ENCODE measurements at regions not wholly inside any gene's neighbourhood (a gene's known extent, or its start where the extent isn't known, plus 50 kb on each side); places are given as distances from the start of the nearest gene placed in this dataset.

DNA sequence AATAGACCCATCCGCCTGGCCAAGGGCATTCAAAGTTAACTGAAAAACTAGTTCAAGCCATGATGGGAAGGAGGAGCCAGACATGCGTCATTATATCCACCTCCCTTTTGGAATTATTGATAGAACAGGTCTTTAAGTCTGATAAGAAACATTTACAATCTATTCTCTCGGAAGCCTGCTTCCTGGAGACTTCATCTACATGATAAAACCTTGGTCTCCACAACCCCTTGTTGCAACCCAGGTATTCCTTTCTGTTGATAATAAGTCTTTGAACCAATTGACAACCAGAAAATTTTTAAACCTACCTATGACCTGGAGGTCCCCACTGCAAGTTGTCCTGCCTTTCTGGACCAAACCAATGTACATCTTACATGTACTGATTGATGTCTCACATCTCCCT is 451.3 kb downstream of the NAF1 start:
- ChIA-PET CTCF (no interaction called here), POLR2A (no interaction called here)
- ATAC-seq, result no peak
- no peak overlapping the region for H3K27ac Mint-ChIP-seq
- no peaks in the 10 kb centered on the region for H3K4me1 Mint-ChIP-seq (ENCODE audit: low read depth)
- no peak for DNase-seq
- intact Hi-C loops (cut with micrococcal nuclease), result no loop called here
- H3K36me3 Mint-ChIP-seq (ENCODE audit: low read depth), result no peaks in the 10 kb centered on the region
- peaks cover 1% of the 10 kb centered on the region for H3K27me3 Mint-ChIP-seq
- peaks cover 2% of the 10 kb centered on the region for H3K9me3 Mint-ChIP-seq
- H3K4me3 Mint-ChIP-seq, result no peak overlapping the region
- TF ChIP-seq, protein P1, sequence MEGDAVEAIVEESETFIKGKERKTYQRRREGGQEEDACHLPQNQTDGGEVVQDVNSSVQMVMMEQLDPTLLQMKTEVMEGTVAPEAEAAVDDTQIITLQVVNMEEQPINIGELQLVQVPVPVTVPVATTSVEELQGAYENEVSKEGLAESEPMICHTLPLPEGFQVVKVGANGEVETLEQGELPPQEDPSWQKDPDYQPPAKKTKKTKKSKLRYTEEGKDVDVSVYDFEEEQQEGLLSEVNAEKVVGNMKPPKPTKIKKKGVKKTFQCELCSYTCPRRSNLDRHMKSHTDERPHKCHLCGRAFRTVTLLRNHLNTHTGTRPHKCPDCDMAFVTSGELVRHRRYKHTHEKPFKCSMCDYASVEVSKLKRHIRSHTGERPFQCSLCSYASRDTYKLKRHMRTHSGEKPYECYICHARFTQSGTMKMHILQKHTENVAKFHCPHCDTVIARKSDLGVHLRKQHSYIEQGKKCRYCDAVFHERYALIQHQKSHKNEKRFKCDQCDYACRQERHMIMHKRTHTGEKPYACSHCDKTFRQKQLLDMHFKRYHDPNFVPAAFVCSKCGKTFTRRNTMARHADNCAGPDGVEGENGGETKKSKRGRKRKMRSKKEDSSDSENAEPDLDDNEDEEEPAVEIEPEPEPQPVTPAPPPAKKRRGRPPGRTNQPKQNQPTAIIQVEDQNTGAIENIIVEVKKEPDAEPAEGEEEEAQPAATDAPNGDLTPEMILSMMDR (IDR thresholded peaks at IDR 0.05), result no peak

DNA sequence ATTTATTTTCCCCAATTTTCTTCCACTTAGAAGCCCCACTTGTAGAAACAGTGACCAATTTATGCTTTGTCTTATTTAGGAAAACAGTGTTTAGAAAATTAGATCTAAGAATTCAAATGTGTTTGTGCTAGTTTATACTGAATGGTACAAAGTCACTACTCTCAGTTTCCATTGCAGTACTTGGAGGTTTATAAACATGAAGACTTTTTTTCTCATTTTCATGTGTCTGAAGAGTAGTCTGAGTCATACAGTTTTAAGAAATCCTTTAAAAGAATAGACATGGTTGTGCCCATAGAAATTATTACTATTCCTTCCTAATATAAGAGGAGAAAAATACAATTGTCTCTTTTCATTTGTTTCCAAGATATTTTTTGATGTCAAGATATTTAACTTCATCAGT is 458.7 kb downstream of the NAF1 start:
- Mint-ChIP-seq H3K27me3 (peaks cover 1% of the 10 kb centered on the region), H3K27ac (no peak overlapping the region), H3K4me3 (no peak overlapping the region), H3K36me3 (ENCODE audit: low read depth) (no peaks in the 10 kb centered on the region), H3K9me3 (no peaks in the 10 kb centered on the region), H3K4me1 (ENCODE audit: low read depth) (no peaks in the 10 kb centered on the region)
- ChIA-PET POLR2A (no interaction called here), CTCF (no interaction called here)
- no peak for ATAC-seq
- intact Hi-C loops (cut with micrococcal nuclease), result no loop called here
- TF ChIP-seq, protein P1 (IDR thresholded peaks at IDR 0.05), result no peak
- DNase-seq, result no peak

DNA sequence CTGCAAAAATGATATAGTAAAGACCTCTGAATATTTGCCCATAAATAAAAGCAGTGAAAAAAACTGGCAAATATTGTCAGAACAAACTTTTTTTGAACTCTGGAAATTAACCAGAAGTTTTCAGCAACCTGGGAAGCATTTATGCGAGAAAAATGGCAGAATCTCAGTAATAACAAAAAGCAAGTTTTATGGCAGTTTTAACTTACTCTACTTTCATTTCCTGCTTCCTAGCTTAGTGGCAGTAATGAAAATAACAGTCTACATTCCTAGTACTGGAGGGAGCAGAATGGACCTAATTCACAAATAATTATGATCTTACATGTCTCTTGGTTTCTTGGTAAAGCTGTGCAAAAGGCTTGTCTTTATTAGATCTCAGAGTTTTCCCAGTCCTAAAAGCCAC is 460.1 kb downstream of the NAF1 start:
- Mint-ChIP-seq H3K27me3 (no peaks in the 10 kb centered on the region), H3K9me3 (no peaks in the 10 kb centered on the region), H3K27ac (no peak overlapping the region), H3K4me1 (ENCODE audit: low read depth) (no peaks in the 10 kb centered on the region), H3K4me3 (no peak overlapping the region), H3K36me3 (ENCODE audit: low read depth) (no peaks in the 10 kb centered on the region)
- no peak for DNase-seq
- ChIA-PET CTCF (no interaction called here), POLR2A (no interaction called here)
- intact Hi-C loops (cut with micrococcal nuclease), result no loop called here
- no peak for ATAC-seq
- TF ChIP-seq, protein P1 (IDR thresholded peaks at IDR 0.05), result no peak

DNA sequence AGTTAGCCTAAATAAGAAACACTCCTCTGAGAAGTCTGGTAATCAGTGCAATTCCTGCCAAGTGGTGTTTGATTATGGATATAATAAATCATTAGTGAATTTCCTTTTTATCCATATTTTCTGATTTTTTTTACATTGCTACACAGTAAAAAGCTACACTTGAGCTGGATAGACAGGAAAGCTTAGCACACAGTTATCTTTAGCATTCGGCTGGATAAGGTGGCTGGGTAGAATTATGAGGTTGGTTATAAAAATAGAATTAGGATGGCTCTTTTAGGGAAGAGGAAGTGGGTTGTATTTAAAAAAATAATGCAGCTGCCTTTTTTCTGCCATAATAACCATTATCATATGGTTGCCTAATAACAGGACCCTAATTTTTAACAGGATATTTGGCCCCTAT is 460.6 kb downstream of the NAF1 start:
- H3K9me3 Mint-ChIP-seq, result no peaks in the 10 kb centered on the region
- no peaks in the 10 kb centered on the region for H3K36me3 Mint-ChIP-seq (ENCODE audit: low read depth)
- H3K27me3 Mint-ChIP-seq, result no peaks in the 10 kb centered on the region
- DNase-seq (no peak), ATAC-seq (no peak)
- no peaks in the 10 kb centered on the region for H3K4me1 Mint-ChIP-seq (ENCODE audit: low read depth)
- ChIA-PET POLR2A (no interaction called here), CTCF (no interaction called here)
- no peak overlapping the region for H3K27ac Mint-ChIP-seq
- TF ChIP-seq, protein P1 (IDR thresholded peaks at IDR 0.05), result no peak
- H3K4me3 Mint-ChIP-seq, result no peak overlapping the region
- intact Hi-C loops (cut with micrococcal nuclease), result no loop called here

DNA sequence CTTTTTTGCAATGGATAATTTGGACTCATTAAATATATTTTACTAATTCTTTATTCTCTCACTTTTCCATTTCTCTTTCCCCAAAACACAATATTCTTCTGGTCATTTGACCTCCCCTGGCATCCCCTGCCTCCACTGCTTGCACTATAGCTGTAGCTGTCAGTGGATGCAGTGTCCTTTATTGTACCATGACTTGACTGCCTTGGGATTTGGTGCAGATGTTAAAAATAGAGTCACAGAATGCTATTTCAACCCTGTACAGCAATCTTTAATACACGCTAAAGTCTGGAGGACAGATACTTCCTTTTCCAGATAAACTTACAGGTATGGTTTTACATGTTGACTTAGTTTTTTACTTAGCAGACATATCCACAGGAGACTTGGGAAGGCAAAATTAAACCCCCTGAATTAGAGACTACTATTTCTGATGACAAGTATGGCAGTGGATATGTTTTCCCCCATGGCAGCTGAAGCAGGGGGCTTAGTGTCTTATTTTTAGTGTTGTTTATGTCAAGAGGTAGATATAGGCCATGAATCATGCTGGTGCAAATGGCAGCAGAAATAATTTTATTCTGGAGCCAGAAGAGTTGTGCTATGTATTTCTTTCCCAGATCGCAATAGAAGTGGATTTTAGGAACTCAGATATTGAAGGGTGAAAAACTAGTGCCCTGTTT is 461.4 kb downstream of the NAF1 start:
- no peak overlapping the region for H3K27ac Mint-ChIP-seq
- no peak overlapping the region for H3K4me3 Mint-ChIP-seq
- H3K9me3 Mint-ChIP-seq, result no peaks in the 10 kb centered on the region
- ATAC-seq, result no peak
- POLR2A ChIA-PET, result no interaction called here
- TF ChIP-seq, protein P1 (IDR thresholded peaks at IDR 0.05), result no peak
- intact Hi-C loops (cut with micrococcal nuclease), result no loop called here
- H3K4me1 Mint-ChIP-seq (ENCODE audit: low read depth), result no peaks in the 10 kb centered on the region
- H3K27me3 Mint-ChIP-seq, result no peaks in the 10 kb centered on the region
- CTCF ChIA-PET, result no interaction called here
- H3K36me3 Mint-ChIP-seq (ENCODE audit: low read depth), result no peaks in the 10 kb centered on the region
- no peak for DNase-seq

Measured in activated CD8-positive, alpha-beta T cell treated with anti-CD3 and anti-CD28 coated beads for 36 hours (primary cell).